OCI-LY1 (cell line): ENCODE measurements at regions not wholly inside any gene's neighbourhood (a gene's known extent, or its start where the extent isn't known, plus 50 kb on each side); places are given as distances from the start of the nearest gene placed in this dataset.

ENCODE experiments used
- EZH2 ChIP-seq: fragments of 200-600 bp; sonication (generic), shearing (Covaris generic); IDR thresholded peaks from 2 replicates; pipeline ENCODE4 v1.8.0; 2017; ENCODE audit warnings: borderline replicate concordance, mixed run types, mild to moderate bottlenecking, antibody characterized with exemption, low read length, moderate library complexity, mixed read lengths
- TF ChIP-seq, protein P1 (sequence below): fragments of 200-600 bp; sonication (generic), shearing (Covaris generic); IDR thresholded peaks from 2 replicates; pipeline ENCODE4 v1.5.1; 2017; ENCODE audit warnings: mild to moderate bottlenecking, antibody characterized with exemption, low read length, moderate library complexity, mixed read lengths

DNA sequence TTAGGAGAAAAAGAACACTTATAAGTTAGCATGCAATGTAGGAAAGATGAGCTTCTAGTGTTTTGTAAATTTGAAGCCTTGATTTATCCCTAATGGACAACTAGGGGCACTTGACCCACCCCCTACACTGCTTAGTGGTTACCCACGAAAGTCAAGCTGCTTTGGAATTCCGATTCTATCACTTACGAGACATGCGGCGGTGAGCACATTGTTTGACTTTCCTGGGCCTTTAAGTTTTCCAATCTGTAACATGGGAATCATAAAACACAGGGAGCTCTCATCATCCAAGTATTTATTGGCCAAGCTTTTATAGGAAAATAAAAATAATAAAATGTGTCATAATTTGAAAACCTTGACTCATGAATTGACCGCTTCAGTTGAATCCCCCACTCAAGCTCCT is 78.7 kb upstream of the PDK4 start:
- no peak for TF ChIP-seq EZH2
- TF ChIP-seq, protein P1, sequence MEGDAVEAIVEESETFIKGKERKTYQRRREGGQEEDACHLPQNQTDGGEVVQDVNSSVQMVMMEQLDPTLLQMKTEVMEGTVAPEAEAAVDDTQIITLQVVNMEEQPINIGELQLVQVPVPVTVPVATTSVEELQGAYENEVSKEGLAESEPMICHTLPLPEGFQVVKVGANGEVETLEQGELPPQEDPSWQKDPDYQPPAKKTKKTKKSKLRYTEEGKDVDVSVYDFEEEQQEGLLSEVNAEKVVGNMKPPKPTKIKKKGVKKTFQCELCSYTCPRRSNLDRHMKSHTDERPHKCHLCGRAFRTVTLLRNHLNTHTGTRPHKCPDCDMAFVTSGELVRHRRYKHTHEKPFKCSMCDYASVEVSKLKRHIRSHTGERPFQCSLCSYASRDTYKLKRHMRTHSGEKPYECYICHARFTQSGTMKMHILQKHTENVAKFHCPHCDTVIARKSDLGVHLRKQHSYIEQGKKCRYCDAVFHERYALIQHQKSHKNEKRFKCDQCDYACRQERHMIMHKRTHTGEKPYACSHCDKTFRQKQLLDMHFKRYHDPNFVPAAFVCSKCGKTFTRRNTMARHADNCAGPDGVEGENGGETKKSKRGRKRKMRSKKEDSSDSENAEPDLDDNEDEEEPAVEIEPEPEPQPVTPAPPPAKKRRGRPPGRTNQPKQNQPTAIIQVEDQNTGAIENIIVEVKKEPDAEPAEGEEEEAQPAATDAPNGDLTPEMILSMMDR, result no peak
